Liver (tissue), 3 donors: ENCODE measurements at regions not wholly inside any gene's neighbourhood (a gene's known extent, or its start where the extent isn't known, plus 50 kb on each side); places are given as distances from the start of the nearest gene placed in this dataset.

ENCODE experiments used
- SP1 ChIP-seq: IDR thresholded peaks from 2 replicates; pipeline ENCODE4 v1.6.1; 2018; ENCODE audit warnings: antibody characterized with exemption, mild to moderate bottlenecking
- TF ChIP-seq, protein P1 (sequence below): IDR thresholded peaks from 2 replicates; pipeline ENCODE4 v1.6.1; 2016; ENCODE audit warnings: antibody characterized with exemption, mild to moderate bottlenecking
- TF ChIP-seq, protein P2 (sequence below): IDR thresholded peaks from 2 replicates; pipeline ENCODE4 v1.6.1; 2016; ENCODE audit warnings: antibody characterized with exemption
- TF ChIP-seq, protein P3 (sequence below): fragments of 150-350 bp; IDR thresholded peaks from 2 replicates; pipeline ENCODE4 v1.5.1; 2017; ENCODE audit warnings: improper control_type of control experiment, low read depth, low read length; ENCODE audit not compliant: missing input control
- donor health status: healthy.
- donor health status: healthy.

DNA sequence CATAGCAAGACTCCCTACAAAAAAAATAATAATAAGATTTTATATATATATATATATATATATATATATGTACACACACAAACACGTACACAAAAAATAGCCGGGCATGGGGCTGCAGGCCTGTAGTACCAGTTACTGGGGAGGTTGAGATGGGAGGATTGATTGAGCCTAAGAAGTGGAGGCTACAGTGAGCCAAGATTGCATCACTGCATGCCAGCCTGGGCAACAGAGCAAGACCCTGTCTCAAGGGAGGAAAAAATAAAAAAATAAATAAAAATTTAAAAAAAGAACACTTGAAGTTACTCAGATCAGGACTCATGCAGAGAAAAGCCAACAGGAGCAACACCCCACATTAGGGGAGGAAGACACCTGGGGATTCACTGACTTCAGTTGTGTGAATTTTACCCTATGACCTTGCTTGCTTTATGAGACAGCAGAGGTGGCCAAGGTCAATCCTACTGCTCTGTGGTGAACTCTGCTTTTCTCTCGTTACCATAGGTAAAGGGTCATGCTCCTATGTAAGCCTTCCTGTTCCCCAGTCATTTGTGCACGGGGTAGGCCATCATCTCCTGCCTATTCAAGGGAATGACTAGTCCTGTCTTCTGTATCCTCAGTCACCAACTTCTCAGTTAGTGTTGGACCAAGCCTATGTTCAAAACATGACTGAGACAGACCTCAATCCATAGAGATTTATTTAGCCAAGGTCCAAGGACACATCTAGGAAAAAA lies 1119.8 kb upstream of the TMEM132C start:
- TF ChIP-seq, protein P1, sequence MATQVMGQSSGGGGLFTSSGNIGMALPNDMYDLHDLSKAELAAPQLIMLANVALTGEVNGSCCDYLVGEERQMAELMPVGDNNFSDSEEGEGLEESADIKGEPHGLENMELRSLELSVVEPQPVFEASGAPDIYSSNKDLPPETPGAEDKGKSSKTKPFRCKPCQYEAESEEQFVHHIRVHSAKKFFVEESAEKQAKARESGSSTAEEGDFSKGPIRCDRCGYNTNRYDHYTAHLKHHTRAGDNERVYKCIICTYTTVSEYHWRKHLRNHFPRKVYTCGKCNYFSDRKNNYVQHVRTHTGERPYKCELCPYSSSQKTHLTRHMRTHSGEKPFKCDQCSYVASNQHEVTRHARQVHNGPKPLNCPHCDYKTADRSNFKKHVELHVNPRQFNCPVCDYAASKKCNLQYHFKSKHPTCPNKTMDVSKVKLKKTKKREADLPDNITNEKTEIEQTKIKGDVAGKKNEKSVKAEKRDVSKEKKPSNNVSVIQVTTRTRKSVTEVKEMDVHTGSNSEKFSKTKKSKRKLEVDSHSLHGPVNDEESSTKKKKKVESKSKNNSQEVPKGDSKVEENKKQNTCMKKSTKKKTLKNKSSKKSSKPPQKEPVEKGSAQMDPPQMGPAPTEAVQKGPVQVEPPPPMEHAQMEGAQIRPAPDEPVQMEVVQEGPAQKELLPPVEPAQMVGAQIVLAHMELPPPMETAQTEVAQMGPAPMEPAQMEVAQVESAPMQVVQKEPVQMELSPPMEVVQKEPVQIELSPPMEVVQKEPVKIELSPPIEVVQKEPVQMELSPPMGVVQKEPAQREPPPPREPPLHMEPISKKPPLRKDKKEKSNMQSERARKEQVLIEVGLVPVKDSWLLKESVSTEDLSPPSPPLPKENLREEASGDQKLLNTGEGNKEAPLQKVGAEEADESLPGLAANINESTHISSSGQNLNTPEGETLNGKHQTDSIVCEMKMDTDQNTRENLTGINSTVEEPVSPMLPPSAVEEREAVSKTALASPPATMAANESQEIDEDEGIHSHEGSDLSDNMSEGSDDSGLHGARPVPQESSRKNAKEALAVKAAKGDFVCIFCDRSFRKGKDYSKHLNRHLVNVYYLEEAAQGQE = no peak
- TF ChIP-seq, protein P2, sequence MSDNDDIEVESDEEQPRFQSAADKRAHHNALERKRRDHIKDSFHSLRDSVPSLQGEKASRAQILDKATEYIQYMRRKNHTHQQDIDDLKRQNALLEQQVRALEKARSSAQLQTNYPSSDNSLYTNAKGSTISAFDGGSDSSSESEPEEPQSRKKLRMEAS = no peak
- TF ChIP-seq, protein P3, sequence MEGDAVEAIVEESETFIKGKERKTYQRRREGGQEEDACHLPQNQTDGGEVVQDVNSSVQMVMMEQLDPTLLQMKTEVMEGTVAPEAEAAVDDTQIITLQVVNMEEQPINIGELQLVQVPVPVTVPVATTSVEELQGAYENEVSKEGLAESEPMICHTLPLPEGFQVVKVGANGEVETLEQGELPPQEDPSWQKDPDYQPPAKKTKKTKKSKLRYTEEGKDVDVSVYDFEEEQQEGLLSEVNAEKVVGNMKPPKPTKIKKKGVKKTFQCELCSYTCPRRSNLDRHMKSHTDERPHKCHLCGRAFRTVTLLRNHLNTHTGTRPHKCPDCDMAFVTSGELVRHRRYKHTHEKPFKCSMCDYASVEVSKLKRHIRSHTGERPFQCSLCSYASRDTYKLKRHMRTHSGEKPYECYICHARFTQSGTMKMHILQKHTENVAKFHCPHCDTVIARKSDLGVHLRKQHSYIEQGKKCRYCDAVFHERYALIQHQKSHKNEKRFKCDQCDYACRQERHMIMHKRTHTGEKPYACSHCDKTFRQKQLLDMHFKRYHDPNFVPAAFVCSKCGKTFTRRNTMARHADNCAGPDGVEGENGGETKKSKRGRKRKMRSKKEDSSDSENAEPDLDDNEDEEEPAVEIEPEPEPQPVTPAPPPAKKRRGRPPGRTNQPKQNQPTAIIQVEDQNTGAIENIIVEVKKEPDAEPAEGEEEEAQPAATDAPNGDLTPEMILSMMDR = no peak
- TF ChIP-seq SP1 = no peak
